ENCODE measurements at regions not wholly inside any gene's neighbourhood (a gene's known extent, or its start where the extent isn't known, plus 50 kb on each side); places are given as distances from the start of the nearest gene placed in this dataset.
A peak's percentile ranks its signal among the peaks of the same experiment; 100 is the strongest.

DNA sequence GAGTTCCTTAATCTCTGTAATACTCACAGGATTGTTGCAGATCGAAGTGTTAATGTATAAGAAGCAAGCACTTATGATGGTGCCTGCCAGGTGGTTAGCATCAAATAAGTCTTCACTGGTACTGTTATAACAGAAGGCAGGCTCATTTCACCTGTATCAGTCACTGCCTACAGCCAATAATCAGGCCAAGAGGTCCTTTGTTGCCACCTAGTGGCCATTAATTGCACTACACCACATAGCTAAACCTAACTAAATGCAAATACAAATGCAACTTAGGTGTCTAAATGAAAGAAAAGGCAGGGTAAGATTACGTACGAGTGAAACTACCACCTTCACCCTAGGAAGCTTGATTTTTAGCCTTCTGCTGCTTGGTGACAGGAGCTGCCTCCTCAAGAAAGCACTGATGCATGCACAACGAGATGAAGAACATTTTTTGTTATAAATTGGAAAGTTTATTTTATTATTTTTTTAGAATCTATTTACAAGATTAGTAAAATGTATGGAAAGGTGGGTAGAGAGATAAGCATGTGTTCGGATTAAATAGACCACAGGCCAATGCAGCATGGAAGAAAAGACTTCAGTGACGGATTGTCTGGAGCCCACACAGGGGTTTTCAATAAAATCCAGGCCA is 334.8 kb upstream of the CAMK1G start:
- peak; percentile 12 to 21 for DNase-seq

DNA sequence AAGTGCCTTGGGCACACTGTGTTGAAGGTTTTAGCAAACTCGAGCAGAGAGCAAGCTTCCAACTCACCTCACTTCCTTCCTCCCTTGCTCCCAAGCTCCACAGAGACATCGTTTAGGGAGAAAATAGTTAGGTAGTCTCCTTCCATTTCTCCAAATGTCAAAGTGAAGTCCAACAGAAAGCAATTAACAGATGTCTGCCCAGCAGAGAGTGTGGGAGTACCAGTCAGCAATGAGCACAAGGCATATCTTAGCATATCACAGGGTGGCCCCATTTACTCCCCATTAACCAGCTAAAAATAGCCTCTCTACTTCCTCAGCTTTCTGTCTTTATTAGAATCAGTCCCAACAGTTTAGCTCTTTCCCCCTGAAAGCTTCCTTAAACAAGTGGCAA is 334.2 kb upstream of the CAMK1G start:
- DNase-seq, result no peak

DNA sequence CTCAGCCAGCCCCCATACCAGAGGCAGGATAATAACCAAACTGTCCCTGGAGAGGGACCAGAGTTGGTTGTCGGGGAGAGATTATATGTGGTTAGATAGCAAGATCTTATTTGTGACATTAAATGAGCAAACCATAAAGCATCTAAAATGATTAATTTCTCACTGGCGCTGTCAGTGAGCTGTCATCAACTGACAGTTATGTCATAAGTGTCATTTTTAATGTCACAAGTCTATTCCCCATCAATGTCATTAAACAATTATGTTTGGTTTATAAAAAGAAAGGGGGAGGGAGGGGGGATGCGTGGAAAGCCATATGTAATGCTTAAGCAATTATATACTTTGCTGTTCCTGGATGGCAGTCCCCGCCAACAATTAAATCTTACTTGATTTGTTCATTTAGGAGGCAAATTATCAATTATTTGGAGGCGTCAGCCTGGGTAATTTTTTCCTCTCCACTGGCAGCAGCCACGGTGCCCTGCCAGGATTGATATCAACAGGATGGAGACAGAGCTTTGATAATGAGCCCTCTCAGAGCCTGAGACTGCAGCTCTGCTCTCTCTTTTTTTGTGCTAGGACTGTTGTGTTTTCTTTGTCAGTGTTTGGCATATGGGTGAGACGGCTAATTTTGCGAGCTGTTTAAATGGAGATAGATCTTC is 333.6 kb upstream of the CAMK1G start:
- DNase-seq, result no peak

DNA sequence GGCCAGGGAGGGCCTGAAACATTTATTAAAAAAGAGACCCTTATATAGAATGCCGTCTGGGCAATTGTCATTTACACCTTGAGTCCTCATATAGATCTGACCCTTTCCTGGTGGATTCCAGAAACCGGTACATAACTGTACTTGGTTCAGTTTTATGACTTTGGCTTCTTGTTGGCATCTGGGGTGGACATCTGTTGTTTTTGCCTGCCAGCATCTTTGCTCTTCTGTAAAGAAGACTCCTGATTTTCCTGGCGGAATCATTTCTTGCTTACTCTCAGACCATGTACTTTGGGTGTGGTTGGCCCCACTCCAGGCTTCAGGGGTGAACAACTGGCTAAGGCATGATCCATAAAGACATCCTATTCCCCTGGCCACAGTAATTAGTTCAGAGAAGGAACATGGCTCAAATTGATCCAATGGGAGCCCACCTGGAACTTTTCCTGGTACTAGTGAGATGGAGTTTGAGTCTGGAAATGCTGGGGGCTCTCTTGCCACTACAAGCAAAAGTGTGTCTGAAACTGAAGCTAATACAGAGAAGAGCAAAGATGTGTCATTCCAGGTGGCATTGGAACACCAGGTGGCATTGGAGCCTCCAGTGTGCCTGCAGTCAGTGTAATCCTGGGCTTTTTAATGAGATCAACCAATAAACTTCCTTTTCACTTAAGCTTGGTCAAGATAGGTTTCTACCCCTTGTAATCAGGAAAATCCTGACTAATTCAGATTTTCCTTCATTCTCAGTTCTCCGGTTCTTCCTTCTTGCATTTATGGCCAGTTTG is 332.5 kb upstream of the CAMK1G start:
- no peak for DNase-seq

DNA sequence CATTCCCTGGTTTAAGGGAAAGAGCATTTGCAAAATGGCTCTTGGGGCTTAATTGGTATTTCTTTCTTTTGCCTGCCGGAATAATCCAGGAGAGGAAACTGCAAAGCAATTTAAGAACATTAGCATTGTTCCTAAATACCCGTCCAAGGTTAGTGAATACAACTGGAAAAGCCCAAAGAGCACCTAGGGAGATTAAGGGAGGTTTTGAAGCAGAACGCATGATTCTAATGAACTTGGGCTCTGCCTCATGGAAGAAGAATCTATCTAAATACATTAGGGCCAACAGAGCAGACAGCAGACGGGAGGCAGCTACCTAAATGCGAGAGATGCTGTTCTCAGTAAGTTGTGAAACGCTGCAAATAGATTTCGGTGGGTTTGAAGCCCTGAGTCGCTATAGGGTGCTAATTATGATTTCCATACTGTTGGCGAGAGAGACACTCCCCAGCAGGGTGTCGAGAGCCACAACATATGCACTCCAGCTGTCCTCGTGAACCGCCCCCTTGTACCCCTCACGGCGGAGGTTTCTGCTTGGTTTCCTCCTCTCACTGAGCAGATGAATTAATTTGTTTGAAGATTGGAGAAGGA is 326.7 kb upstream of the CAMK1G start:
- no peak for DNase-seq

DNA sequence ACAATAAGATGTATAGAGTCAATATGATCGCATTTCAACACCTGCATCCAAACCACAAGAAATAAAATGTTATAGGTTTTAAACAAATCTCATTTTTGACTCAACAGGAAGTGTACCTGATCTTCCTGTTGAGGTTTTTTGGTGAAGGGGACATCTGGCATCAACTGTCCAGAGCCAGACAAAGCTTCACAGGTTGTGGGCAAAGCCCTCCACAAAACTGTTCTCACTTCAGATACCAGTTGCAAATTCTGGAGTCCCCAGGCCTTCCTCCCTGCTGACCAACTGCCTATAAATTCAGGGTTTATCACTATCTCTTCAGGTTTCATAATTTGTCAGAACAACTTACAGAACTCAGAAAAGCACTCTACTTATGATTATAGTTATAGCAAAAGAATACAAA is 326.1 kb upstream of the CAMK1G start:
- DNase-seq, result no peak

DNA sequence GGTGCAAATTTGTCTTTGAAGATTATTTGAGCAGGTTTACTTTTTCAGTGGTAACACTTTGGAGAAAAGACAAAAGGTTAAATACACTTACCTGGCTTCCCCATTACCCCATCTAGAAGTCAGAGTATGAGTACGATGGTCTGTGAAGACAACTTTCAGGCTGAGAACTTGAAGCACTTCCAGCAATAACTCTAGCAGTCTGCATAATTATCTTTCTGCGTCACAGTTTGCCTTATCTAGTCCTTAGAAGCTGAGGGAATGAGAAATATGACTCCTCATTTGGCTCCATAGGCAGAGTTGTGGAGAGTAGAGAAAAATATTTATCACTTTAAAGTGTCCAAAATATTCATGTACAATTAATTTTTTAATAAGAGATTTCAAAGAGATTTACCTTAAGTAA is 323.4 kb upstream of the CAMK1G start:
- no peak for DNase-seq

DNA sequence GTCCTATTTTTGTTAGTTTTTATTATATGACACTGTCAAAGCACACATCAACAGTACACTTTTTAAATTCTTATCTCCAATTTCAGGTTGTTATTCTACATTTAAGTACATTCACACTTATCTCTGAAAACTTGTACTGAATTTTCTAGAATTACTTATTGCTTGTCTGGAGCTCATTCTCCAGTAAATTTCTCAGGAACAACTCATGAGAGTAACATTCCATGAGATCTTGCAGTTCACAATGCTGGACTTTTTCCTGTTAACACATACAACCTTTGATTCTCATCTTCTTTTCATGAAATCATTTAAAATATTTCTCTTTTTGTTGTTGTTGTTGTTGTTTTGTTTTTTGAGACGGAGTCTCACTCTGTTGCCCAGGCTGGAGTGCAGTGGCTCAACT is 320.9 kb upstream of the CAMK1G start:
- DNase-seq, result no peak

DNA sequence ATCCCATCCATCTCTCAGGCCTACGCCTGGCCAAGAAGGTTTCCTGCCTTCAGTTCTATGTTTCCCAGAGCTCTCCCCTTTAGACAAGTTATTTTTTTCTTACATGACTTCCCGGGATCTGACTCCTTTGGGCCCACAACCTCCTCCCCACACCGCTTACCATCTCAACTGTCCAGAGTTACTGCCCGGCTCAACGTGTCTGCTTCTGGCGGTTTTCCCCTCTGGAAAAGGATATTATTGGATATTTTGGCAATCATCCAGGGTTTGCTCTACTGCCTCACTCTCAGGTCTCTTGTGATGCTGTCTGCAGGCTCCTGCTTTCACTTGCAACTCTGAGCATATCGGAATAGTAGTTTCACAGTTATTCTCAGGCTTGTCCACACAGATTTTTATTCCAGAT is 318.2 kb upstream of the CAMK1G start:
- DNase-seq, result no peak

DNA sequence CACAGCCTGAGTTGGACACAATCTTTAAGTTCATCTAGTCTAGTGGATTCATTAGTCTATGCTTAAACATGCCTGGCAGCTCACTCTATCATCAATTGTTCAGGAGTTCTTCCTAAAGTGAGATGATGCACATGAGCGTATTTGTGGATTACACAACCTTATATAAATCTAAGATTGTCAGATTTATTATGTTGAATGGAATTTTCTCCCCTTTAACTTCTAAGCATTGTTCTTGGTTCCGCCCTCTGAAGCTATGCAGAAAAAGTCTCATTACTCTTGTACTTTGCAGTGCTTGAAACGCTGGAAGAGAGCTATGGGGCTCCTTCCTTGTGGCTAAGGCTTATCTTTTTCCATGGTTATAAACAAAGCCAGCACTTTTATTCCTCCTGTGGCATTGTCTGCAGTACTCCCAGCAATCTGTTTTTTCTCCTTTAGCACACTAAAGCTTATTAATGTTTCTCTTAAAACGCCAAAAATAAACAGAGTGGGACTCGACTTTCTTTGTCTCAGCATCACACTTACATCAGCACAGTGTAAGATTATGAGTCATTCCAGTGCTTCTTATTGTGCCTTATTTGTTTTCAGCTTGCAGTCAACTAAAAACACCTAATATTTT is 316.8 kb upstream of the CAMK1G start:
- no peak for DNase-seq

DNA sequence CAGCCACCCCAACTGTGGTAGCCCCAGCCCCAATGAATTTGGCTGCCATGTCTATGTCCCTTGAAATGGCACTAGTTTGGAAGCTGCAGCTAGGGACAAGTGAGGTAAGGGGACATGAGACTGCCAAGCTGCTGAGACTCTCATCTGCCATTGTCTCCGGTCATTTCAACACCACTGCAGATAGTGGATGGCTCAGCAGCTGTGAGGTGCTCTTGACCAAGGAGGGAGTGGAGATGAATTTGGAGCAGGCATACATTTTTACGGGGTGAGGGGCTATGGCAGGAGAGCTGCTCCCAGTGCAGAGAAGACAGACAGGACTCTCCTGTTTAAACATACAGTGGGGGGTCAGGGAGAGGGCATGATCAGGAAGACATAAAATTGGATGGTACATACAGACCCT is 315.5 kb upstream of the CAMK1G start:
- DNase-seq, result no peak

DNA sequence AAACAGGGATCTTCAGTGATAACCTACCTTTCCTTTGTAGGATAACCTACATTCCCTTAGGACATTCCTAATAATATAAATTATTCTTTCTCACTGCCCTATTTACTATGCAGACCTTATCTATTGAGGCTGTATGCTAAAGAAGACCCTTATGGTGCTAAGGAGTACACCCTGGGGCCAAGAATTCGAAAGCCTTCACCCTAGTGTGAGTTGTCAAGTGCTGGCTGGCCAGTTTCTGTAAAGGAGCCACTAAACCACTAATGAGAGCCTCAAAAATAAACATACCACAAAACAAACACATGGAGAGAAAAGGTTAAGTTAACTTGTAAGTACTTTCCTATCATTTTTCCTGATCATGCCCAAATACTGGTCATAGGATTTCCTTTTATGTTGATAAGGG is 315.0 kb upstream of the CAMK1G start:
- no peak for DNase-seq

DNA sequence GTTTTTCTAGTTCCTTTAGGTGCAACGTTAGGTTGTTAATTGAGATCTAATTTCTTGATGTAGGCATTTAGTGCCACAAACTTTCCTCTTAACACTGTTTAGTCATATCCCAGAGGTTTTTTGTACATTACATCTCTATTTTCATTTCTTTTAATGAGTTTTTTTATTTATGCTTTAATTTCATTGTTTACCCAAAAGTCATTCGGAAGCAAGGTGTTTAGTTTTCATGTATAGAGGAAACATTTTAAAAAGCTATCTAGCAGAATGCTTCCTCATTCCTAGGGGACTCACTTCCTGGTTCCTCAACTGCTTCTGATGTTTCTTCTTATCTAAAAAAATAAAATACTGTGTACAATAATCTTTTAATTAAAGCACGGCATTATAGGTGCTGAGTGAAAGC is 307.2 kb upstream of the CAMK1G start:
- no peak for DNase-seq

DNA sequence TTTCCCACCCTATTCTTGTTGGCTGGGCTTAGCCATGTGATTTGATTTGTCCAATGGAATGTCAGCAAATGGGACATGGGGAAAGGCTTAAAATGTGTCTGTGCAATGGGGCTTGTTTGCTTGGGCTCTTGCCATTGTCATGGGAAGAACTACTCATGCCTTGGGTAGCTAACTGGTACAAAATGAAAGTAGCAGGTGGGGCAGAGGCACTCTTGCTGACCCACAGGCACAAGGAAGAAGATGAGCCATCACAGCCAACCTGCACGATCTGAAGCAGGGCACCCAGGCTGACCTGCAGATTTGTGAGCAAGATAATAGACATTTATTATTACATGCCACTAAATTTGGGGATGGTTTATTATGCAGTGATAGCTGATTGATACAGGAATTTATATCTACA is 305.9 kb upstream of the CAMK1G start:
- DNase-seq, result no peak

DNA sequence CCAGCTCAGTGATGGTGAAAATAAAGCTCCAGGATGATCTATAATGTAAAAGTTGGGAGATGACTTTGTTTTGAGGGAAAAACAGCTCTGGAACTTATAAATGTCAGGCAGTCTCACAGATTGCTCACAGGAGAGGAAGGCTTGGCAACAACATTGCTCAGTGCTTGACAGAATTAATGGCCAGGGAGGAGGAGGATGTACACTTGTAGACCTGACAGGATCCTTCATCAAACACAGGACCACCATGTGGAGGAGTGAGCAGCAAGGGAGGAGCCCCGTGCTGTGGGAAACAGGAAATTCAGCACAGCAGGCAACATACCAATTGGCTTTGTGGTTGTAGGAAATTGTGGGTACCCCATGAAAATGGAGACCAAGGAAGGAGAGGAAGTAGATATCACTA is 291.8 kb upstream of the CAMK1G start:
- no peak for DNase-seq

DNA sequence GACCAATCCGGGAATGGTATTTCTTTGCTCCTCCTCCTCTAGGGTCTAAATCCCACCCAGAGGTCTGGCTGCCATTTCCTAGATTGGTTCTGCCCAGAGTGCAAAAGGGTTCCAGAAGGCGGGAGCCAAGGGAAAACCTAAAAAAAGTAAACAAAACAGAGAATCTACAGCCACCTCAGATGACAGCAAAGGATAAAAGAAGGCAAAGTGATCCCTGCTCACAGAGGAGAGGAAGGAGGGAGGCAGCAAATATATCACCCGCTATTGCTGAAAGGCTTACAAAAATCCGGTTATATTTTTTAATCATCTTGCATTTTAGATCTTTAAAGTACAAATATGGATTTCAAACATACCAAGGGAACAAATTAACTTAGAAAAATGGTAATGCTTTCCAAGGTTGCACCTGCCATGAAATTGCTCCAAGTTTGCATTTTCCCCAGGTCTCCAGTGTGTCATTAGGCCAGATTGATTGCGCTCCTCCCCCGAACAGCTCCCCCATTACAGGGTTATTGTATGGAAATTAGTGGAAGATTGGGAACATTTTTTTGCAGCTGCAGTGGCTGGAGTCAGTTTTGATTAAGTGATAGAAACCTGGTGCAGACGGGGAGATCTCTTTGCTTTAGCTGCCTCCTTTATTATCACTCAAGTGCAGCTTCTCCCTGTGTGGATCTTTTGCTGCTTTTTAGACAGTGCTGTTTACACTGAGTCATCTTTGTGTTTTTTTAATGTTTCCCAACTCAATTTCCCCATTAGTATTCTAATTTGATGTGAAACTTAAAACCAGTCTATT is 280.5 kb upstream of the CAMK1G start:
- DNase-seq, result no peak

DNA sequence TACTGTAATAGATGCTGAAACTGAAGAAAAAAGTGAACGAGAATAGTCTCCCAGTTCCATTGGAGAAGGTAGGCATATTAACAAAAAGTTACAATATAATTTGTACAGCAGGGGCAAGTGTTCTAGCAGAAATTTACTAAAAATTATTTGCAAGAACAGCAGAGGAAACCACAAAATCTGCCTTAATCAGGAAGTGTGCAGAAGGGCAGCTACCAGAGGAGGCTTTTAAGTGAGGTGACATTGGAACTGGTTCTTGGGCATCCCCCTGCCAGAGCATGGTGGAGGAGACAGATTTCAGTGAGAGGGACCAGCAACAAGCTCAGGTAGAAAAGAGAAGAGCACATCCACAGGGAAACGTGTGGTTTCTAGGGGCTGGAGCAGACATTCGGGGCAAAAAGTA is 279.3 kb upstream of the CAMK1G start:
- DNase-seq, result no peak

DNA sequence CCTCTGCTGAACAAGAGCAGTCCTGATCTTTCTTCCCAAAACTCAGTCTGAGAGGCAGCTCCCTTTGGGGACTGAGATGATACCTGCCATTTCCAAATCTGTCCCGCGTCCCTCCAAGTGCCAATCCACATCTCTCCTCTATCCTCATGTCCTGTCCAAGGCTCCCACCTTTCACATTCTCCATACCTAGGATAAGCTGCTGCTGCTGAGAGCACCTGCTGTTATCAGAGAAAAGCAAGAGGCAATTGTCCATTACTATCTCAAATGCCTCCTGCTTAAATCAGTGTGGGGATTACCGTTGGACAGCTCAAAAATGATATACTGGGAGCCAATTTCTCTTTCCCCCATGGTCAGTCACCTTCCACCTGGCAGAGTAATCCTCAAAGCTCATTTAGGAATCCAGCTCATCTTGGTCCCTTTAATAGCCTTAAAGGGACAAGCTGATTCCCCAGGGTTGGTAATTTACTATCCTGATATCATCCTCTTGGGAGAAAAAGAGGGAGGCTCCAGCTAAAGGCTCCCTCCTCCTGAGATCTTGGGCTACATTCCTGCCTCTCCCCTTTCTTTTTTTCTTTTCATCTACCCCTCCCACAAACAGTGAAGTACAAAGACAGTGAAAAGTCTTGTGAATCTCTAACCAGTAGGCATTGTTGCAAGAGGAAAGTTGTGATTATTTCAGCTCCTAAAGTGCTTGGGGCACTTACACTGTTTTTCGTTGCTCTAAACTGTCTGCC is 278.1 kb upstream of the CAMK1G start:
- DNase-seq, result no peak

DNA sequence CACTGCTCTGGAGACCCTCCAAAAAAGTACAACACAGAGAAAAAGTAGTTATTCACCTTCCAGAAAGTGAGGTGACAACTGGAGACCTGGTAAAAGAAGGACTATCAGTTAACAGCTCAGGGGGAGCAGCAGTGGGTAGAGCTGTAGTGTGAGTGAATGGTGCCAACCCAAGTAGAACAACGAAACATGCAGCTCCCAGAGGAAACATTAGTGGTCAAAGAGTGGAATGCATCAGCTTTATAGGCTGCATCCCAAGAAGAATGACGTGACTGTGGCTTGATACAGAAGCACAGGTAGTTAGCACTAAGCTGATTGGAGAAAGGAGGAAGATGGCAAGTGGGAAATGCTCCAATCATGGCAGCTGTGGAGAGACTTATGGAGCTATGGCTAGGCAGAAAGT is 275.7 kb upstream of the CAMK1G start:
- no peak for DNase-seq

DNA sequence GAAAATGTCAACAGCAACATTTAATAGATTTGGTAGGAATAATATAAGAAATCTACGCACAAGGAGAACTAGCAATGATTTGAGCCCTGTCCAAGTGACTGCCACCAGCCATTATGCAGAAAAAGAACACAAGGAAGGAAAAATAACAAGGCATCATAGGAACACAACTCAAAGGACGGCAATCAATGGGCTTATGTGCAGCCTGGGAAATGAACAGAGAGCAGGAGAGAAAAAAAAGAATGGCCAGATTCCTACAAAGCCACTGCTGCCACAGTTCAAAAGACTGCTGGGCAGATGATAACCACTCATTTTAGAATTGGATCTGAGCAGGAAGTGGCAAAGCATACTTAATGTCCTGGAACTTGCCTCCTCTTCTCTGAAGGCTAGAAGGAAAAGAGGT is 274.3 kb upstream of the CAMK1G start:
- no peak for DNase-seq

DNA sequence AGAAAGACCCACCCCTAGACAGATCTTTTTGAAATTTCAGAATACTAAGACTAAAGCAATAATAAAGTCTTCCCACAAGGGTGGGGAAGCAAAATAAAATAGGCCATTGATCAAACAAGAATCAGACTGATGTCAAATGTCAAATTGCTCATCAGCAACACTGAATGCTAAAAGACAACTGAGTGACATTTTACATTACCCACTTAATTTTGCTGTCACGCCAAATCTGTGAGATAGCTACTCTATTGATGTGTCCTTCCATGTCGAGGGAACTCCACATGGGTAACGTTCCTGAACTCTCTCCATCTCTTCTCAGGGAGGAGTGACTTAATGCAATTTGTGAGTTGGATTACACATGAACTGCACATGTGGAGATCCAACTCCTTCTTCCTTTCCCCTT is 271.7 kb upstream of the CAMK1G start:
- no peak for DNase-seq

DNA sequence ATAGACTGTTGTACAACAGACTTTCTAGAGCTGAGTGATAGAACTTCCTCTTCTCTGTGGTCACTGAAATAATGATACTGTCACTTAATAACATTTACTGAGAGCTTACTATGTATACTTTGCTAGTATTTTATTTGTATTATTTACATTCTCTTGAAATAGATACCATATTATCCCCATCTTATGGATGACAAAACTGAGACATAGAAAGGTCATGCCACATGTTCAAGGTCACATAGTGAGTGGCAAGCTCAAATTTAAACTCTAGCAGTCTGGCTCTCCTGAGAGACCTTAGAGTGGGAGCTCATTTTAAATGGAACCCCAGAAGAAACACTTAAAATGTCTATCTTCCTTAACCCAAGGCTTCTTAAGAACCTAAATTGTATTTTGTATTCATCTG is 266.6 kb upstream of the CAMK1G start:
- DNase-seq, result no peak

Data from activated CD4-positive, alpha-beta T cell treated with anti-CD3 and anti-CD28 coated beads, Interleukin-2, amount 50 U/mL, for 4 hours (primary cell).